SK-N-SH treated with all-trans-retinoic acid at 6 μM for 48 hours (cell line): ENCODE measurements at regions not wholly inside any gene's neighbourhood (a gene's known extent, or its start where the extent isn't known, plus 50 kb on each side); places are given as distances from the start of the nearest gene placed in this dataset.
A peak's percentile ranks its signal among the peaks of the same experiment; 100 is the strongest.

Experiments
- ATAC-seq: fragments of 200-7000 bp; cut with Tn5 transposase; 3 replicates; pipeline ENCODE4 v1.9.1; 2020; ENCODE audit warnings: mild to moderate bottlenecking, moderate library complexity
- ARNTL ChIP-seq: fragments of 450-650 bp; formaldehyde crosslinking; IDR thresholded peaks from 2 replicates; pipeline ENCODE4 v1.5.0; 2020; ENCODE audit warnings: low read depth, mild to moderate bottlenecking, moderate library complexity, borderline replicate concordance
- BACH2 ChIP-seq: fragments of 250-450 bp; sonication (Bioruptor Pico); IDR thresholded peaks from 2 replicates; pipeline ENCODE4 v1.9.0; 2021; ENCODE audit warnings: mild to moderate bottlenecking, borderline replicate concordance
- CREB5 ChIP-seq: fragments of 250-450 bp; sonication (Bioruptor Pico); IDR thresholded peaks from 2 replicates; pipeline ENCODE4 v1.5.1; 2020; ENCODE audit warnings: low read depth, mild to moderate bottlenecking, moderate library complexity
- CSRNP3 ChIP-seq: fragments of 250-450 bp; sonication (Bioruptor Pico); IDR thresholded peaks from 2 replicates; pipeline ENCODE4 v1.5.1; 2021; ENCODE audit warnings: mild to moderate bottlenecking, moderate library complexity
- ESRRG ChIP-seq: fragments of 250-450 bp; sonication (Bioruptor Pico); IDR thresholded peaks from 2 replicates; pipeline ENCODE4 v1.6.1; 2021; ENCODE audit warnings: mild to moderate bottlenecking
- ISL1 ChIP-seq: fragments of 250-450 bp; sonication (Bioruptor Pico); IDR thresholded peaks from 2 replicates; pipeline ENCODE4 v2.1.2; 2022; ENCODE audit warnings: mild to moderate bottlenecking, moderate library complexity
- OSR1 ChIP-seq: fragments of 250-450 bp; sonication (Bioruptor Pico); IDR thresholded peaks from 2 replicates; pipeline ENCODE4 v1.8.0; 2022; ENCODE audit warnings: moderate library complexity, mild to moderate bottlenecking, inconsistent platforms
- PATZ1 ChIP-seq: fragments of 250-450 bp; sonication (Bioruptor Pico); IDR thresholded peaks from 2 replicates; pipeline ENCODE4 v1.8.0; 2020; ENCODE audit warnings: mild to moderate bottlenecking, moderate library complexity, borderline replicate concordance
- PPARA ChIP-seq: fragments of 250-450 bp; sonication (Bioruptor Pico); IDR thresholded peaks from 2 replicates; pipeline ENCODE4 v1.5.0; 2020; ENCODE audit warnings: mild to moderate bottlenecking, borderline replicate concordance
- SNAI2 ChIP-seq: fragments of 250-450 bp; sonication (Bioruptor Pico); IDR thresholded peaks from 2 replicates; pipeline ENCODE4 v1.5.0; 2020; ENCODE audit warnings: mild to moderate bottlenecking, moderate library complexity
- TCF4 ChIP-seq: fragments of 250-450 bp; sonication (Bioruptor Pico); IDR thresholded peaks from 2 replicates; pipeline ENCODE4 v1.8.0; 2021; ENCODE audit warnings: mild to moderate bottlenecking, moderate library complexity, borderline replicate concordance
- TOX ChIP-seq: fragments of 250-450 bp; sonication (Bioruptor Pico); IDR thresholded peaks from 2 replicates; pipeline ENCODE4 v1.8.0; 2021; ENCODE audit warnings: mild to moderate bottlenecking, moderate library complexity, borderline replicate concordance
- TSHZ2 ChIP-seq: fragments of 250-450 bp; sonication (Bioruptor Pico); IDR thresholded peaks from 2 replicates; pipeline ENCODE4 v1.5.0; 2020; ENCODE audit warnings: mild to moderate bottlenecking, moderate library complexity
- ZNF565 ChIP-seq: fragments of 450-650 bp; formaldehyde crosslinking; conservative IDR thresholded peaks from 2 replicates; pipeline ENCODE4 v1.5.0; 2020; ENCODE audit warnings: low read depth, mild to moderate bottlenecking, moderate library complexity
- ZNF70 ChIP-seq: fragments of 450-650 bp; formaldehyde crosslinking; IDR thresholded peaks from 2 replicates; pipeline ENCODE4 v1.5.0; 2020; ENCODE audit warnings: mild to moderate bottlenecking, moderate library complexity
- ZNF8 ChIP-seq: fragments of 450-650 bp; formaldehyde crosslinking; IDR thresholded peaks from 2 replicates; pipeline ENCODE4 v1.5.0; 2020; ENCODE audit warnings: mild to moderate bottlenecking, moderate library complexity

GRCh38 chr7:121540138-121540537 lies 144.0 kb upstream of the FAM3C start:
- ATAC-seq, result no peak
- no peak for TF ChIP-seq BACH2 (CRISPR knock-in tag)
- no peak for TF ChIP-seq OSR1 (CRISPR knock-in tag)

GRCh38 chr7:121537031-121537430 lies 140.9 kb upstream of the FAM3C start:
- ATAC-seq, result peak; percentile 48; the same call in 2 of the 3 replicates
- TF ChIP-seq ISL1 (no peak), TSHZ2 (CRISPR knock-in tag) (no peak), PATZ1 (CRISPR knock-in tag) (no peak)

- TF ChIP-seq ESRRG (CRISPR knock-in tag), result no peak
- no peak for TF ChIP-seq CSRNP3 (CRISPR knock-in tag)
- TF ChIP-seq ZNF70 (CRISPR knock-in tag), result no peak
- TF ChIP-seq ZNF8 (CRISPR knock-in tag), result peak; percentile 88
- ATAC-seq, result peak; percentile 22
Observed at GRCh38 chr7:121531175-121532070, 135.3 kb upstream of the FAM3C start.

- peak; percentile 93 for ATAC-seq
- TF ChIP-seq ZNF565 (CRISPR knock-in tag) (no peak), OSR1 (CRISPR knock-in tag) (0 out of 2 replicates have a peak, but pooled peaks have one; percentile 34), TOX (CRISPR knock-in tag) (peak; percentile 56), SNAI2 (CRISPR knock-in tag) (no peak), CREB5 (CRISPR knock-in tag) (no peak), ISL1 (peak; percentile 75), PPARA (CRISPR knock-in tag) (no peak), ARNTL (no peak), TSHZ2 (CRISPR knock-in tag) (no peak), ESRRG (CRISPR knock-in tag) (no peak), TCF4 (no peak), BACH2 (CRISPR knock-in tag) (no peak), ZNF8 (CRISPR knock-in tag) (no peak)
Observed at GRCh38 chr7:121530227-121531174, 134.4 kb upstream of the FAM3C start.
